C4-2B (cell line): ENCODE measurements at regions not wholly inside any gene's neighbourhood (a gene's known extent, or its start where the extent isn't known, plus 50 kb on each side); places are given as distances from the start of the nearest gene placed in this dataset.

Experiments
- H3K27ac ChIP-seq: fragments of 450-650 bp; 2 replicates; pipeline ENCODE4 v1.5.1; 2017
- ZFX ChIP-seq: fragments of 450-650 bp; IDR thresholded peaks from 2 replicates; pipeline ENCODE4 v1.6.1; 2017
- TF ChIP-seq, protein P1 (sequence below): fragments of 450-650 bp; conservative IDR thresholded peaks from 2 replicates; pipeline ENCODE4 v1.5.1; 2017; ENCODE audit warnings: mild to moderate bottlenecking

GRCh38 chr6:14359438-14359837 is 241.9 kb downstream of the CD83 start:
- no peak for TF ChIP-seq ZFX
- TF ChIP-seq, protein P1, sequence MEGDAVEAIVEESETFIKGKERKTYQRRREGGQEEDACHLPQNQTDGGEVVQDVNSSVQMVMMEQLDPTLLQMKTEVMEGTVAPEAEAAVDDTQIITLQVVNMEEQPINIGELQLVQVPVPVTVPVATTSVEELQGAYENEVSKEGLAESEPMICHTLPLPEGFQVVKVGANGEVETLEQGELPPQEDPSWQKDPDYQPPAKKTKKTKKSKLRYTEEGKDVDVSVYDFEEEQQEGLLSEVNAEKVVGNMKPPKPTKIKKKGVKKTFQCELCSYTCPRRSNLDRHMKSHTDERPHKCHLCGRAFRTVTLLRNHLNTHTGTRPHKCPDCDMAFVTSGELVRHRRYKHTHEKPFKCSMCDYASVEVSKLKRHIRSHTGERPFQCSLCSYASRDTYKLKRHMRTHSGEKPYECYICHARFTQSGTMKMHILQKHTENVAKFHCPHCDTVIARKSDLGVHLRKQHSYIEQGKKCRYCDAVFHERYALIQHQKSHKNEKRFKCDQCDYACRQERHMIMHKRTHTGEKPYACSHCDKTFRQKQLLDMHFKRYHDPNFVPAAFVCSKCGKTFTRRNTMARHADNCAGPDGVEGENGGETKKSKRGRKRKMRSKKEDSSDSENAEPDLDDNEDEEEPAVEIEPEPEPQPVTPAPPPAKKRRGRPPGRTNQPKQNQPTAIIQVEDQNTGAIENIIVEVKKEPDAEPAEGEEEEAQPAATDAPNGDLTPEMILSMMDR = no peak
- H3K27ac ChIP-seq = no peak overlapping the region

DNA sequence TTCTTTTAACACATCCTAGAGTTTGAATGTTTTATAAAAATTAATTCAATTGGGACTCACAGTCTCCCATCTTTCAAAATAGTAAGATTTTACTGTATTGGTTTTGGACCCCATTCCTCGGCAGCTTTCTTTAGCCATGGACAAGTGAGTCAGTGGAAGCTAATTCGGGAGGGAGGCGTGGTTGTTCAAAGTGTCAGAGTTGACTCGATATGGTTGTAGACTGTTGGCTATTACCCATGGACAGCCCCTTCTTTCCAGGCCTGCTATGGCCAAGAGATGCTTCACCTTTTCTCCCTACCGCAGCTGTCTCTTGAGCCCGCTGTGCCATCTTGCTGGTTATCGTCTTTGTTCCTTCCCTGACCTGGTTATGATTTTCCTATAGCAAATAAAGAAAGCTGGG is 243.0 kb downstream of the CD83 start:
- TF ChIP-seq, protein P1 = no peak
- TF ChIP-seq ZFX = no peak
- H3K27ac ChIP-seq = no peak overlapping the region

DNA sequence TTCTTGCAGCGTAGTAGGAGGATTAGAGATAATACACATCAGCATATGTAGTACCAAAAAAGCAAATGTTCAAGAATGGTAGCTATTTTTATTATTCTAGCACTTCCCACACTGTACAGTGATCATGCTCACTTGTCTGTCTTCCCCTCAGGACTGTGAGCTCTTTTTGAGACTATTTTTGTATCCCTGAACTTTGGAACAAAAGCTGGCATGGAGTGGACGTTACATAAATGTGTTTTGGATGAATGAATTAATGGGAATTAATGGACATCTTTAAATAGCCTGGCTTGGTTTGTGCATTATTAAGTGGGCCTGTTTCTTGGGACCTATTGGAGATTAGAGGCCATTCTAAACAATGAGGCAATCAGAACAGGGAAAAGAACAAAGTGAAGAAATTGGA is 243.7 kb downstream of the CD83 start:
- no peak overlapping the region for H3K27ac ChIP-seq
- TF ChIP-seq, protein P1 = no peak
- no peak for TF ChIP-seq ZFX

GRCh38 chr6:14361956-14362587 is 244.5 kb downstream of the CD83 start:
- H3K27ac ChIP-seq = no peak overlapping the region
- TF ChIP-seq, protein P1 = no peak
- TF ChIP-seq ZFX = no peak

- H3K27ac ChIP-seq = no peak overlapping the region
- no peak for TF ChIP-seq ZFX
- TF ChIP-seq, protein P1 = no peak
Observed at GRCh38 chr6:14364370-14364769, 246.8 kb downstream of the CD83 start.

DNA sequence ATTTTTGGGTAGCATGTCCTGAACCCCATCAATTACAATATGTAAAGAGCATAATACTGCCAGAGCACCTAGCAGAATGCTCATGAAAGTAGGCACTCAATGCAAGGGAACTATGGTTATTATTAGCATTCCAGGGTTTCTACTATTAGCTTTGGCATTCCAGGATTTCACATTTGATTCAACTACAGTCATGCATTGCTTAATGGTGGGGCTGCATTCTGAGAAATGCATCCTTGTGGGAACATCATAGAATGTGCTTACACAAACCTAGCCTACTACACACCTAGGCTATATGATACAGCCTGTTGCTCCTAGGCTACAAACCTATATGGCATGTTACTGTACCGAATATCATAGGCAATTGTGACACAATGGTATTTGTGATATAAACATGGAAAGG is 247.8 kb downstream of the CD83 start:
- no peak overlapping the region for H3K27ac ChIP-seq
- no peak for TF ChIP-seq ZFX
- TF ChIP-seq, protein P1 = no peak

DNA sequence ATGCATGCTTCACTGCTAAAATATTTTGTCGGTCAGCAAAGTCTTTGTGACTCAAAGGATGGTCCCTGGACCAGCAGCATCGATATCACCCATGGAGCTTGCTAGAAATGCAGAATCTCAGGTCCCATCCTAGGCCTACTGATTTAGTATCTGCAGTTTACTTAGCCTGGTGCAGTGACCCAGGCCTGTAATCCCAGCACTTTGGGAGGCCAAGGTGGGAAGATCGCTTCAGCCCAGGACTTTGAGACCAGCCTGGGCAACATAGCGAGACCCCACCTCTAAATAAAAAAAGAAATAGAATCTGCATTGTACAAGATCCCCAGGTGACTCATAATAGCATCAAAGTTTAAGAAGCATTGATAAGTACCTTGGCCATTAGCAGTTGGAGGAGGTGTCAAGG is 248.7 kb downstream of the CD83 start:
- no peak overlapping the region for H3K27ac ChIP-seq
- TF ChIP-seq ZFX = no peak
- TF ChIP-seq, protein P1 = no peak
